DND-41 (cell line): ENCODE measurements at regions not wholly inside any gene's neighbourhood (a gene's known extent, or its start where the extent isn't known, plus 50 kb on each side); places are given as distances from the start of the nearest gene placed in this dataset.

Source experiments
- ATAC-seq: fragments of 200-7000 bp; cut with Tn5 transposase; 3 replicates; pipeline ENCODE4 v1.9.1; 2021; ENCODE audit warnings: low read depth; ENCODE audit not compliant: insufficient read depth
- DNase-seq: peaks from one replicate; pipeline ENCODE4 v3.0.0-alpha.2; 2020
- H2AFZ ChIP-seq: 2 replicates; pipeline ENCODE4 v1.6.0; 2012; ENCODE audit warnings: low read depth, low read length
- H3K27ac ChIP-seq: 2 replicates; pipeline ENCODE4 v1.5.1; 2012; ENCODE audit warnings: low read length, inconsistent platforms
- H3K27me3 ChIP-seq: fragments of 200-600 bp; sonication (generic); 2 replicates; pipeline ENCODE4 v1.6.0; 2012; ENCODE audit warnings: low read length, mild to moderate bottlenecking, inconsistent platforms; ENCODE audit not compliant: insufficient read depth, poor library complexity
- H3K36me3 ChIP-seq: 2 replicates; pipeline ENCODE4 v1.5.1; 2012; ENCODE audit warnings: low read length, inconsistent platforms; ENCODE audit not compliant: insufficient read depth
- H3K4me1 ChIP-seq: 2 replicates; pipeline ENCODE4 v1.5.1; 2012; ENCODE audit warnings: mild to moderate bottlenecking, low read length; ENCODE audit not compliant: insufficient read depth
- H3K4me2 ChIP-seq: 2 replicates; pipeline ENCODE4 v1.6.0; 2012; ENCODE audit warnings: mild to moderate bottlenecking, moderate library complexity, low read length, inconsistent platforms; ENCODE audit not compliant: insufficient read depth
- H3K4me3 ChIP-seq, 2 experiments: fragments of 200-600 bp in 1 of 2; shearing (Covaris generic) in 1 of 2; 2 replicates each; pipeline ENCODE4 v1.5.1; 2012 to 2016; ENCODE audit warnings: inconsistent platforms in 2 of 2, low read length in 2 of 2, mild to moderate bottlenecking in 2 of 2, low read depth in 1 of 2, moderate library complexity in 1 of 2
- H3K79me2 ChIP-seq: 2 replicates; pipeline ENCODE4 v1.6.0; 2012; ENCODE audit warnings: low read length, inconsistent platforms; ENCODE audit not compliant: insufficient read depth
- H3K9ac ChIP-seq: 2 replicates; pipeline ENCODE4 v1.6.0; 2012; ENCODE audit warnings: low read depth, mild to moderate bottlenecking, inconsistent platforms, low read length, moderate library complexity
- H3K9me3 ChIP-seq: 2 replicates; pipeline ENCODE4 v1.5.1; 2012; ENCODE audit warnings: low read length, moderate library complexity, mild to moderate bottlenecking, inconsistent platforms; ENCODE audit not compliant: insufficient read depth, severe bottlenecking
- H4K20me1 ChIP-seq: 2 replicates; pipeline ENCODE4 v1.6.0; 2012; ENCODE audit warnings: low read length; ENCODE audit not compliant: insufficient read depth
- CTCF ChIP-seq: IDR thresholded peaks from 2 replicates; pipeline ENCODE4 v1.5.1; 2012; ENCODE audit warnings: borderline replicate concordance, low read length, moderate library complexity, mild to moderate bottlenecking; ENCODE audit not compliant: poor library complexity, severe bottlenecking; ENCODE audit errors: extremely low read depth
- EZH2 ChIP-seq: IDR thresholded peaks from 3 replicates; pipeline ENCODE4 v1.6.1; 2012; ENCODE audit warnings: borderline replicate concordance, low read depth, mild to moderate bottlenecking, moderate library complexity, low read length, inconsistent platforms; ENCODE audit not compliant: severe bottlenecking

- Histone ChIP-seq H3K79me2 (no peaks in the 10 kb centered on the region), H3K4me1 (peaks cover 24% of the 10 kb centered on the region; the same call in 1 of the 2 replicates), H3K9me3 (peaks cover 4% of the 10 kb centered on the region), H4K20me1 (no peaks in the 10 kb centered on the region), H3K4me2 (no peak overlapping the region), H3K27ac (no peak overlapping the region), H3K27me3 (no peaks in the 10 kb centered on the region), H3K9ac (no peak overlapping the region), H3K4me3 (no peak overlapping the region), H3K36me3 (no peaks in the 10 kb centered on the region), H2AFZ (no peak overlapping the region)
- peak; percentile 79 for ATAC-seq
- TF ChIP-seq EZH2 (no peak), CTCF (no peak)
- DNase-seq, result peak; percentile 25
Measured at GRCh38 chr3:28906561-28907310, 374.1 kb upstream of the RBMS3 start.

- H3K4me2 ChIP-seq, result no peak overlapping the region
- no peak overlapping the region for H2AFZ ChIP-seq
- H3K4me3 ChIP-seq, result no peak overlapping the region
- DNase-seq (no peak), ATAC-seq (no peak)
- peaks cover 24% of the 10 kb centered on the region; the same call in 1 of the 2 replicates for H3K4me1 ChIP-seq
- no peak overlapping the region for H3K9ac ChIP-seq
- H3K36me3 ChIP-seq, result no peaks in the 10 kb centered on the region
- H3K79me2 ChIP-seq, result no peaks in the 10 kb centered on the region
- TF ChIP-seq EZH2 (no peak), CTCF (no peak)
- no peak overlapping the region for H3K27ac ChIP-seq
- no peaks in the 10 kb centered on the region for H3K9me3 ChIP-seq
- no peaks in the 10 kb centered on the region for H4K20me1 ChIP-seq
- H3K27me3 ChIP-seq, result no peaks in the 10 kb centered on the region
Measured at GRCh38 chr3:28907616-28908015, 373.3 kb upstream of the RBMS3 start.

GRCh38 chr3:28912120-28912885, 368.6 kb upstream of the RBMS3 start:
- ATAC-seq, result no peak
- Histone ChIP-seq H3K27me3 (no peaks in the 10 kb centered on the region), H3K4me2 (no peak overlapping the region), H3K79me2 (no peaks in the 10 kb centered on the region), H3K9me3 (no peaks in the 10 kb centered on the region), H3K4me1 (no peaks in the 10 kb centered on the region), H3K36me3 (no peaks in the 10 kb centered on the region), H4K20me1 (no peaks in the 10 kb centered on the region), H3K9ac (no peak overlapping the region), H3K4me3 (no peak overlapping the region), H3K27ac (no peak overlapping the region), H2AFZ (no peak overlapping the region)
- TF ChIP-seq EZH2, result no peak
- no peak for TF ChIP-seq CTCF
- DNase-seq, result no peak
